ENCODE measurements at regions not wholly inside any gene's neighbourhood (a gene's known extent, or its start where the extent isn't known, plus 50 kb on each side); places are given as distances from the start of the nearest gene placed in this dataset.

- DNase-seq (ENCODE audit: extremely low read depth, insufficient read length): no peak
- Histone ChIP-seq H3K36me3 (ENCODE audit: control insufficient read depth, insufficient read depth, low read length) (no peaks in the 10 kb centered on the region), H3K27me3 (replicated peaks; ENCODE audit: control insufficient read depth, insufficient read depth, low read length) (no peaks in the 10 kb centered on the region), H3K4me3 (replicated peaks; ENCODE audit: low read depth, low read length) (no peak overlapping the region)
- TF ChIP-seq CTCF (IDR thresholded peaks at IDR 0.05; ENCODE audit: insufficient read depth, low read length, poor library complexity, severe bottlenecking): no peak
Observed at GRCh38 chr1:14112613-14113012, 412.6 kb downstream of the PRDM2 start.

GRCh38 chr1:14113271-14113670, 413.3 kb downstream of the PRDM2 start:
- Histone ChIP-seq H3K36me3 (ENCODE audit: control insufficient read depth, insufficient read depth, low read length) (no peaks in the 10 kb centered on the region), H3K27me3 (replicated peaks; ENCODE audit: control insufficient read depth, insufficient read depth, low read length) (no peaks in the 10 kb centered on the region), H3K4me3 (replicated peaks; ENCODE audit: low read depth, low read length) (no peak overlapping the region)
- no peak for TF ChIP-seq CTCF (IDR thresholded peaks at IDR 0.05; ENCODE audit: insufficient read depth, low read length, poor library complexity, severe bottlenecking)
- no peak for DNase-seq (ENCODE audit: extremely low read depth, insufficient read length)

GRCh38 chr1:14113841-14114567, 414.0 kb downstream of the PRDM2 start:
- TF ChIP-seq CTCF (IDR thresholded peaks at IDR 0.05; ENCODE audit: insufficient read depth, low read length, poor library complexity, severe bottlenecking): peak; percentile 64
- no peaks in the 10 kb centered on the region for H3K36me3 ChIP-seq (ENCODE audit: control insufficient read depth, insufficient read depth, low read length)
- DNase-seq (ENCODE audit: extremely low read depth, insufficient read length): no peak
- no peaks in the 10 kb centered on the region for H3K27me3 ChIP-seq (replicated peaks; ENCODE audit: control insufficient read depth, insufficient read depth, low read length)
- no peak overlapping the region for H3K4me3 ChIP-seq (replicated peaks; ENCODE audit: low read depth, low read length)

- Histone ChIP-seq H3K27me3 (replicated peaks; ENCODE audit: control insufficient read depth, insufficient read depth, low read length) (no peaks in the 10 kb centered on the region), H3K4me3 (replicated peaks; ENCODE audit: low read depth, low read length) (no peak overlapping the region), H3K36me3 (ENCODE audit: control insufficient read depth, insufficient read depth, low read length) (no peaks in the 10 kb centered on the region)
- TF ChIP-seq CTCF (IDR thresholded peaks at IDR 0.05; ENCODE audit: insufficient read depth, low read length, poor library complexity, severe bottlenecking): no peak
- no peak for DNase-seq (ENCODE audit: extremely low read depth, insufficient read length)
Observed at GRCh38 chr1:14115976-14116375, 416.0 kb downstream of the PRDM2 start.

GRCh38 chr1:14117700-14118099, 417.7 kb downstream of the PRDM2 start:
- Histone ChIP-seq H3K36me3 (ENCODE audit: control insufficient read depth, insufficient read depth, low read length) (no peaks in the 10 kb centered on the region), H3K27me3 (replicated peaks; ENCODE audit: control insufficient read depth, insufficient read depth, low read length) (no peaks in the 10 kb centered on the region), H3K4me3 (replicated peaks; ENCODE audit: low read depth, low read length) (no peak overlapping the region)
- no peak for TF ChIP-seq CTCF (IDR thresholded peaks at IDR 0.05; ENCODE audit: insufficient read depth, low read length, poor library complexity, severe bottlenecking)
- DNase-seq (ENCODE audit: extremely low read depth, insufficient read length): no peak
